Chondrocyte (in vitro differentiated cells): ENCODE measurements at regions not wholly inside any gene's neighbourhood (a gene's known extent, or its start where the extent isn't known, plus 50 kb on each side); places are given as distances from the start of the nearest gene placed in this dataset.

Experiments
- DNase-seq: peaks from one replicate; pipeline ENCODE4 v3.0.0; 2021; ENCODE audit warnings: mixed read lengths, low spot score
- H3K27ac Mint-ChIP-seq: one replicate; pipeline ENCODE4 v1.8.0; 2021; ENCODE audit warnings: mild to moderate bottlenecking, moderate library complexity, mixed read lengths; ENCODE audit not compliant: unreplicated experiment
- H3K27me3 Mint-ChIP-seq: 2 replicates; pipeline ENCODE4 v1.8.0; 2021; ENCODE audit warnings: low read depth, mixed read lengths
- H3K36me3 Mint-ChIP-seq: 2 replicates; pipeline ENCODE4 v1.8.0; 2021; ENCODE audit warnings: low read depth, mixed read lengths
- H3K4me1 Mint-ChIP-seq: 2 replicates; pipeline ENCODE4 v1.8.0; 2021; ENCODE audit warnings: low read depth, mild to moderate bottlenecking, mixed read lengths
- H3K4me3 Mint-ChIP-seq: one replicate; pipeline ENCODE4 v1.8.0; 2021; ENCODE audit warnings: mild to moderate bottlenecking, moderate library complexity, mixed read lengths; ENCODE audit not compliant: unreplicated experiment
- H3K9me3 Mint-ChIP-seq: 2 replicates; pipeline ENCODE4 v1.8.0; 2021; ENCODE audit warnings: low read depth, mixed read lengths
- CTCF ChIP-seq: fragments of 200-600 bp; sonication (generic); IDR thresholded peaks from 2 replicates; pipeline ENCODE4 v1.5.0; 2021; ENCODE audit warnings: antibody characterized with exemption, mild to moderate bottlenecking, moderate library complexity

DNA sequence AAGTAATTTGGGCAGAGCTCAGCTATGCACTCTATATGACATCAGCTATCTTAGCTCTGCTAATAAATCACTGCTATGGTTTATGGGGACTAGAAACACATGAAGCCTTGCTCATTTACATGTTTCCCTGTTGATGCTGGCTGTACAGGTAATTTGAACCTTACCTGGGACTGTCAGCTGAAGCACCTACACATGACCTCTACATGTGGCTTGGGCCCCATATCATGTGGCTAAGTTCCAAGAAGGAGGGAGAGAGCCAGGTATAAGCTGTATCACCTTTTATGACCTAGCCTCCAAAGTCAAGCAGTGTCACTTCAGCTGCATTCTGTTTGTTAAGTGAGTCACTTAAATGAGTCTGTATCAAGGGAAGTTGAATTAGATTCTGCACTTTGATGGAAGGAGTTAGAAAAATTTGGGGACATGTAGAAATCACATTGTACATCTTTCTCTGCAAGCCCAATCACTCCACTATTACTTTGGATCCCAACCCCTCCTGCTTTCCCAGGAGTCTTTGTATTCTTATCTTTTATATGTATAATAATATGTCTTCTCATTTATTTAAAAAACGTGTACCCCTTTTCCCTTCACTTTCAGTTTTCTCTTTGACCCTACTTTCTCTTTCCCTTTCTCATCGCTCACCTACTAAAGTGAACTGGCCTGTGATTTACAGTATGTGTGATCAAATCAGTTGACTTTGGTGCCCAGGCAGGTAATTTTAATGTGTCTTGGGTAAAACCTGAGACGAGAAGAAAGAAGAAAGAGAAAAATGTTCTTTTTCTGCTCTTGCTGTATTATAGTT, 53.4 kb upstream of the PRKACB start:
- TF ChIP-seq CTCF = no peak
- H3K36me3 Mint-ChIP-seq = peaks cover 3% of the 10 kb centered on the region
- DNase-seq = no peak

DNA sequence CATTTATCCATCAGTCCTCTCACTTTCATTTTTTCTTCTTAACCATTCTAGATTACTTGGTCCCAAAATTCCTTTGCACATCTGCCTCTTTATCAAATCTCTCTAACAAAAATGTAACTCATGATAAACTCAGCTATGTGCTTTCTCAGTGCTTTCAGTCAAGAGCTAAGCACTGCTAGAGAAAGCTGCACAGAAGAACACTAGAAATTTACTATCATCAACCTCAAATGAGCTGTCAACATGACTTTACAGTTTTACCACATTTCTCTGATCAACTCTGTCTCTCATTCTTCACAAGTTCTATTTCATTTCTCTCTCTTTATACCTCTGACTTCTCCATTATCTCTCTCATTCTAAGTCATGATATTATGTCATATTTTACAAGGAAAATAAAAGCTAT, 54.2 kb upstream of the PRKACB start:
- Mint-ChIP-seq H3K9me3 (peaks cover under 1% of the 10 kb centered on the region), H3K4me3 (no peak overlapping the region), H3K27ac (peak overlapping the region; percentile 47), H3K36me3 (no peaks in the 10 kb centered on the region), H3K27me3 (no peaks in the 10 kb centered on the region), H3K4me1 (peaks cover 25% of the 10 kb centered on the region)
- TF ChIP-seq CTCF = no peak
- DNase-seq = no peak

More for the DNA sequence above, 53.4 kb upstream of the PRKACB start:
- Mint-ChIP-seq H3K9me3 (peaks cover 7% of the 10 kb centered on the region), H3K27ac (no peak overlapping the region), H3K27me3 (no peaks in the 10 kb centered on the region), H3K4me1 (peaks cover 31% of the 10 kb centered on the region), H3K4me3 (no peak overlapping the region)

DNA sequence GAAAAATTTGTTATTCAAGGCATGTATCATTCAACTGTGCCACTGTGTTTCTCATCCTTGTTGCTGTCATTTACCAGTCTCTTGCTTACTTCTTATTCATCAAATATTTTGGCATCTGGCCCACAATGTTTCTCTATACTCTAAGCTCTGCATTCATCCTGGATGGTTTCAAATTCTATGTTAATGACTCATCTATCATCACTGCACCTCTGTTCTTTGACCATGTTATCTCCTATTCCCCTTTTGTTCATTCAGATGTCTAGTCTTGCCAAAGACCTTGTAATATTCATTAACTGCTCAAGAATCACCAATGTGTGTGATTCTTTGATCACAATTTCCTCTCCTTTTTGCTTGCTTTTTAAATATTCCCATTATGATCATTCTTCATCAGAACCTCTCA, 54.6 kb upstream of the PRKACB start:
- H3K36me3 Mint-ChIP-seq = no peaks in the 10 kb centered on the region
- no peaks in the 10 kb centered on the region for H3K27me3 Mint-ChIP-seq
- H3K27ac Mint-ChIP-seq = peak overlapping the region; percentile 47
- peaks cover 21% of the 10 kb centered on the region for H3K4me1 Mint-ChIP-seq
- no peak for DNase-seq
- TF ChIP-seq CTCF = no peak
- H3K9me3 Mint-ChIP-seq = no peaks in the 10 kb centered on the region
- H3K4me3 Mint-ChIP-seq = no peak overlapping the region

GRCh38 chr1:84086616-84087015, 57.5 kb upstream of the PRKACB start:
- Mint-ChIP-seq H3K27me3 (no peaks in the 10 kb centered on the region), H3K4me3 (no peak overlapping the region), H3K9me3 (no peaks in the 10 kb centered on the region), H3K4me1 (peaks cover 18% of the 10 kb centered on the region), H3K27ac (no peak overlapping the region), H3K36me3 (no peaks in the 10 kb centered on the region)
- no peak for DNase-seq
- TF ChIP-seq CTCF = no peak

DNA sequence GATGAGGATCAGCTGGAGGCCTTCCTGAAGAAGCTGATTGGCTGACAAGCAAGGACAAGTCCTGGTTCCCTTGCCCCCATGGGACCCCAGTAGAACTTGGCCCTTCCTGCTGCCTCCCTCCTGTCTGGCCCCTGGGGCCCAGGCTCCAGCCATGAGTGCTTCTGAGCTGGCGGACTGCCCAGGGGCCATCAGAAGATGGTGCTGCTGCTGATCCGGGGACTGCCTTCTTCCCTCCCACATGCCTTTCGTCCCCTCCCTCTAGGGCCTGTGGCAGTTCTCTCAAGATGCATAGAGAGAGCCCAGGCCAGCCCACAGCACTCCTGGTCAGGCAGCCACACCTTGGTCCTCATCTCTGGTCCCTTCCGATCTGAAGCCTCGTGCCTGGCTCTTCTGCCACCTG, 57.9 kb upstream of the PRKACB start:
- Mint-ChIP-seq H3K9me3 (no peaks in the 10 kb centered on the region), H3K27me3 (no peaks in the 10 kb centered on the region), H3K4me3 (no peak overlapping the region), H3K4me1 (peaks cover 18% of the 10 kb centered on the region), H3K27ac (no peak overlapping the region), H3K36me3 (no peaks in the 10 kb centered on the region)
- TF ChIP-seq CTCF = no peak
- DNase-seq = peak; percentile 58
